NCI-H460 (cell line): ENCODE measurements at regions not wholly inside any gene's neighbourhood (a gene's known extent, or its start where the extent isn't known, plus 50 kb on each side); places are given as distances from the start of the nearest gene placed in this dataset.
"Not testable (repeated sequence)": the region's sequence is repeated elsewhere in the genome, so short reads cannot be mapped to it uniquely, and the experiment has no call there.

Experiments
- DNase-seq: peaks from one replicate; pipeline ENCODE4 v3.0.0-alpha.2; 2016; ENCODE audit warnings: low read depth; ENCODE audit errors: extremely low read depth

DNA sequence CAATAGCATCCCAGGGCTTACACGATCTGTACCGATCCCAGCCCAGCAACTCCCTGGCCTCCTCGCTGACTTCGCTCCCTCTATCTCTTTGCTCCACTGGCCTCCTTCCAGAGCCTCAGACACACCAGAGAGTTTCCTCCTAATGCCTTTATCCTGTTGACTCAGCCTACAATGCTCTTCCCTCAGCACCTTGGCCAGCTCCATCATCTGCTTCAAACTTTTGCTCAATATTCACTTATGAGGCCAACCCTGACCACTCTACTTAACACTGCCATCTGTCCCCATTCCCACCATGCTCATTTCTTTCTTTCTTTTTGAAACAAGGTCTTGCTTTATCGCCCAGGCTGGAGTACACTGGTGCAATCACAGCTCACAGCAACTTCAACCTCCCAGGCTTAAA lies 180.9 kb downstream of the CEP170 start:
- DNase-seq: not testable (repeated sequence)

DNA sequence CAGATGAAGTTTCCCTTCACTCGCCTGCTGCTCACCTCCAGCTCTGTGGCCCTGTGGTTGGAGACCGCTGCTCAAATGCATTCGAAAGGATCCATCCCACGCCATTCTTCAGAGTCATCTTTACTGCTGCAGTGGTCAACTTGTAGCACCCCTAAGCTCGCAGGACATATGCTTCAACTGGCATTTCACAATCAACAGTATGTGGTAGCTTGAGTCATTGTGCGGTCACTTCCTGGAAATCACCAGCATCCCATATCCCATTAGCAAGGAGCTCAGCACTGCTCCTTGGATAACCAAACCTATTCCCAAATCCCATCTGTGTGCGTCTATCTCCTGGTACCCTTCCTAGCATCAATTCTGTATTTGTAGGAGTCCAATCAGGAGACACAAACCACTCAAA lies 188.0 kb downstream of the CEP170 start:
- DNase-seq: not testable (repeated sequence)

DNA sequence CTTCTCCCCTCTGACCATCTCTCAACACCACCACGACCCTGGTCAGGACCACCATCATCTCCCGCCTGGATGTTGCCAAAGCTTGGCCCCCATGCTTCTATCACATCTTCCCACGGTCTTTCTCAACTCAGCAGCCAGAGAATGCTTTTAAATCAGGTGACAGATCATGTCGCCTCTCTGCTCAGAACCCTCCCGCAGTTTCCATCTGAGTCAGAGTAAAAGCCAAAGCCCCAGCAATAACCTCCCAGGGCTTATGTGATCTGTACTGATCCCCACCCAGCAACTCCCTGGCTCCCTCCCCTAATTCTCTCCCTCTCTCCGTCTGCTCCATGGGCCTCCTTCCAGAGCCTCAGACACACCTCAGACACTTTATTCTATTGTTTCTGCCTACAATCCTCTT lies 193.1 kb downstream of the CEP170 start:
- DNase-seq: not testable (repeated sequence)

DNA sequence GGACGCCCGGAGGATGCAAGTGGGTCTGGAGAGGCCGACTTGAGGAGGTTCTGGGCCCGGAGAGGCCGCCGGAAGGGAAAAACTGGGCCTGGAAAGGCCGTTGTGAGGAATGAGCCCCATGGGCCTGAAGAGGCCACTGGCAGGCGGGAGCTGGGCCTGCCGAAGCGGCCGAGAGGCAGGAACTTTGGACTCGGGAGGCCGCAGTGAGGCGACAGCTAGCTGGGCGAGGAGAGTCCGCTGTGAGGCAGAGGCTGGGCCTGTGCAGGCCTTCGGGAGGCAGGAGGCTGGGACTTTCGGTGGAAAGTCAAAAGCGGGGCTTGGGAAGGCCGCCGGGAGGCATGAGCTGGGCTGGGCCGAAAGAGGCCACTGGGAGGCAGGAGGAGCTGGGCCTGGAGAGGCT lies 199.6 kb downstream of the CEP170 start:
- DNase-seq: not testable (repeated sequence)

DNA sequence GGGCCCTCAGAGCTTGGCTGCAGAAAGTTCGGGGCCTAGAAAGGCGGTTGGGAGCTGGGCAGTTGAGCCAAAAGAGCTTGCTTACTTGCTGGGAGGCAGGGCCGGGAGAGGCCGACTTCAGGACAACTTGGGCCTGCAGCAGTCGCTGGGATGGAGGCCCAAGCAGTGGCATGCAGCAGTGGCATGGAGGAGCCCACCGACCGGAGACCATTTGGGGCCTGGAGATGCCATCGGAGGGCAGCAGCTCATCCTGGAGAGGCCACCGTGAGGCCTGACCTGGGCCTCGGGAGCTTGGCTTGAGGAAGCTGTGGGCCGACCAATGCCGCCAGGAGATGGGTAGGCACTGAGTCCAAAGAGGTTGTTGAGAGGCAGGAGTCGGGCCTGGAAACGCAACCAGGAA lies 200.0 kb downstream of the CEP170 start:
- not testable (repeated sequence) for DNase-seq

DNA sequence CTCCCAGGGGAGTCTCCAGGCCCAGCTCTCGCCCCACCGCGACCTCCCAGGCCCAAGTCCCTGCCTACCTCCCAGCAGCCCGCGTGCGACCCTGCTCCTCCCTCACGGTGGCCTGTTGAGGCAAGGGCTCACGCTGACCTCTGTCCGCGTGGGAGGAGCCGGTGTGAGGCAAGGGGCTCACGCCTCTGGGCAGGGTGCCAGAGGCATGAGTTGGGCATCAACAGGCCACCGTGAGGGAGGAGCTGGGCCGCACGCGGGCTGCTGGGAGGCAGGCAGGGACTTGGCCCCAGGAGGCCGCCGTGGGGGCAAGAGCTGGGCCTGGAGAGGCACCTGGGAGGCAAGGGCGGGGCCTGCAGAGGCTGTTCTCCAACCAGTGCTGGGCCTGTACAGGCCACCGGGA lies 200.4 kb downstream of the CEP170 start:
- not testable (repeated sequence) for DNase-seq

DNA sequence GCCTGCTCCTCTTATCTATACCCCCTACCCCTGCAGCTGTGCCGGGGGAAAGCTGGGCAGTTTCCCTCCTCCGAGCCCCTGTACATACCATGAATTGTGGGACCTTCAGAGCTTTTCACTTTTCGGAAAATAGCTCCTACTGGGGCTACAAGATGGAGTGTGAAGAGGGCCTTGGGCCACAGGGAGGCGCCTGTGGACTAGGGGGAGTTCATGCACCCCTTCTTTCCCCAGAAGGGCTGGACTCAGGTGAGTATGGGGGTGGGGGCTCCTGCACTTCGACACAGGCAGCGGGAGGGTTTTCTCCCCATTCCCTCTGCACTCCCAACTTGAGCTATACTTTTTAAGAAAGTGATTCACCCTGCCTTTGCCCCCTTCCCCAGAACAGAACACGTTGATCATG lies 202.0 kb downstream of the CEP170 start:
- DNase-seq: not testable (repeated sequence)

DNA sequence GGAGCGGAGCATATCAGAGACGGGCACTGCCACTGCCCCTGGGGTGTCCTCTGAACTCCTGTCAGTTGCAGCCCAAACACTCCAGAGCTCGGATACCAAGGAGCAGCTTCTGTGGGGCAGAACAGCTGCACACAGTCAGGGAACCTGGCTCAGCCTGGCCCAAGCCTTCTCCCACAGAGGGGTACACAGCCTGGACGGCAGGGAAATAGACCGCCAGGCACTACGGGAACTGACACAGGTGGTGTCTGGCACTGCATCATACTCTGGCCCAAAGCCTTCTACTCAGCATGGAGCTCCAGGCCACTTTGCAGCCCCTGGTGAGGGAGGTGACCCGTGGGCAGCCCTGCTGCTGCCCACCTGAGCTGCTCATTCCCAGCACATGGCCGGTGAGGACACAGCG lies 204.5 kb downstream of the CEP170 start:
- not testable (repeated sequence) for DNase-seq

DNA sequence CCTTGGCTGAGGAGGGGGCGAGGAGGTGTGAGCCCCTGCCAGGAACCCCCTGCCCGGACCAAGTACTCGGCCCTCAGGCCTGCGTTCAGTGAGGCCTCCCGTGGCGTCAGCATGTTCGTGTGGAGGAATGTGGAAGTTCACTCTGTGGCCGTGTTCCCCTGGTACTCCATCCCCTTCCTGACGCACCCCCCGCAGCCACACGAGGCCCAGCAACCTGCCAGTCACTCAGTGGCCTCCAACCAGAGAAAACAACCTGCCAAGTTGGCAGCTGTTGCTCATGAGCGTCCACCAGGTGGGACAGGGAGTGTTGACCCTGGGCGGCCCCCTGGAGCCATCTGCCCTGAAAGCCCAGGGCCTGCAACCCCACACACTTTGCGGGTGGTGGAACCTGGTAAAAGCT lies 205.4 kb downstream of the CEP170 start:
- not testable (repeated sequence) for DNase-seq

DNA sequence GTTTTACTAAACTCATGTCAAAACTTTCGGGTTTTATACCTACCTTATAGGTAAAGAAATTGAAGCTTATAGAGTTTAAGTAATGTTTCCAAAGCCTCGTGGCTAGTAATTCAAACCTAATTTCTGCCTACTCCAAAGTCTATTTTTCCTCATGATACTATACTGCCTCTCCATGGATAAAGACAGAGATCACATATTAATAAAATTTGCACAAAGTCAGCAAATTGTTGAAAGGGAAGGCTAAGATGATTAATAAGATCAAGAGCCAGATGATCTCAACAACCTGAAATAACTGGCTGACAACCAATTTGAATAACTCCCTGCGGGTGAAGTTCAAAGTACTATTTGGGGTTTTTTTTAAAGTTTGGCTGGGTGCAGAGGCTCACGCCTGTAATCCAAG lies 233.7 kb downstream of the CEP170 start:
- not testable (repeated sequence) for DNase-seq

DNA sequence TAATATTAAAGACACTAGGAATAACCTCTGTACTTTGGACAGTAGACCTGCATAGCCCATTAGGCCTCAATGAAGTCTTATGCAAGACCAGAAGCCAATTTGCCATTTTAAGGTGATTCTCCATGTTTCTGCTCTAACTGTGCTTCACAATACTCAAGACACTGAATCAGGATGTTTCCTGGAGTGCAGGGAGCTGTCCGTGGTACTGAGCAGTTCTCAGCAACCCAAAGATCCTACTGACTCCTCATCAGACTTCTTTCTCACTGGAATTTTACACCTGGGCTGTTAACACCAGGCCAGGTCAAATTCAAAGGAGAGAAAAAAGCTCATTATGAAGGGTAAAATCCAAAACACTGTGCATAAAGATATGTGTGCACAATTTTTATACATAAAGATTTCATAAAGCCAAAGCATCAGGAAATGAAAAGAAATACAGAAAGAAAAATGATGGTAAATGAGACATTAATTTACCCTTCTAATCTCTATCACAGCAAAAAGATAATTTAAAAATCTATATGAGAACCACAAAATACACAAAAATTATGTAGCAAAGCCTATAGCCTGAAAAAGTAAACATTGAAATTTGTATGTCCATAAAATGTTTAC lies 235.9 kb downstream of the CEP170 start:
- not testable (repeated sequence) for DNase-seq

DNA sequence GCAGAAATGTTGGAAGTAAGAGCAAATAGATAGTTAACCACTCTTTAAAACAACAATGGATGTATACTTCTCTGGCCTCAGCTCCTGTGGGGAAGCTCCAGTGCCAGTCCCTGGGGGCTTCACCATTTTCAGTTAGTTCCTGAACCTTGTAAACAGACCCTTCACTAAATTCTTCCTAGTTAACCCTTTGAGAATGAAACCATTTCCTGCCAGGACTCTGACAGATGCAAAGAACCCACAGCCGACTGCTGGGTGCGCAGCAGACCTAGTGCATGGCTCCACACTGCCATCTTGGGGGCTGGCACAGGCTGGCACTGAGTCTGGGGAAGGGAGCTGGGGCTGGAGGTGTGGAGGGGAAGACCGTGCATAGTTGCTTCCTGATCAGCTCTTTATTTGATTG lies 244.4 kb downstream of the CEP170 start:
- DNase-seq: not testable (repeated sequence)

DNA sequence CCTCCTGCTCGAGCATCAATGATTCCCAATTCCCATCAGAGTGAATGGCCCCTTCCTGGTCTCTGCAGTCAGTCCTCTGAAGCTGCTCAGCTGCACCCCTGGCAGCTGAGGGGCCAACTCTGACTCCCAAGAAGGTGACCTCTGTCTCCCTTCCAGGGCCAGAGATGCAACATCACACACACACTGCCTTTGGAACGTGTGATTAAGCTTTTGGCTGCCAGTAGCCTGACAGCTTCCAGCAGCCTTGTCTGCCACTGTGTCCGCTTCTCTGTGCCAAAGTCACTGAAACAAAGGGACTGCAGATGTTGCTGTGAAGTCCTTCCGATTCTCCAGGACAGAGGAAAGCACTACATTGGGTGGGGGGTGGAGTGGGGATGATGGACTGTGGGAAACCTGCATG lies 254.1 kb downstream of the CEP170 start:
- DNase-seq: not testable (repeated sequence)

DNA sequence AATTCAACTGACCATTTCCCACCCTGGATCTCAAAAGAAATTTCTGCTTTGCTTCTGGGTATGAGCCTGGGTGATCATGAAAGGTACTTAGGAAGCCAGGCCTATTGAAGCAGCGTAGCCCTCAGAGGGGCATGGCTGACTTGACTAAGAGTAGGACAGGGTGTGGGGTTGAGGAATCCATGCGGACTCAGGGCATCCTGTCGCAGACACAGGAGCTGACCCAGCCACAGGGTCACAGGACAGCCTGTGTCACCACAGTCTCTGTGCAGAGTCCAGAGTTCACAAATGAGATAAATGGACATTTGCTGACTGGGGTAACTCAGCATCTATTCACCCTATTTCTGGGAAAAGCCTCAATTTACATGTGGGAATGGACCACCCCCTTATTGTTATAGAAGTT lies 262.3 kb downstream of the CEP170 start:
- not testable (repeated sequence) for DNase-seq

DNA sequence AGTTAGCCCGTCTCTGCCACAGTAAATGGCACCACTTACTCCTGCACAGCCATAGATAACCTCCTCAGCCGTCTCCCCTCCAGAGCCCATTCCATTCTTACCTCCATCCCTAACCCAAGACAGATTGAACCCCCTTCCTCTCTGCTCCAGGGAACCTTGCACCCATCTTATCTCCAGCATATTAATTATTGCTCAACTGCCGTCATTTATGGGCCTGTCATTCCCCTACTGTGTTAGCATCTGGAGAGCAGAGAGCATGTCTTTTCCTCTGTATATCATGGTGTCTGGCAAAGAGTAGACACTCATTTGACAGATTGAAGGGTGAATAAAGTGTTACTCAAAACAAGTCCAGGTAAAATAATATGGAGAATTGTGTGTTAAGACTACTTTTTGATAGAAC lies 270.0 kb downstream of the CEP170 start:
- not testable (repeated sequence) for DNase-seq

DNA sequence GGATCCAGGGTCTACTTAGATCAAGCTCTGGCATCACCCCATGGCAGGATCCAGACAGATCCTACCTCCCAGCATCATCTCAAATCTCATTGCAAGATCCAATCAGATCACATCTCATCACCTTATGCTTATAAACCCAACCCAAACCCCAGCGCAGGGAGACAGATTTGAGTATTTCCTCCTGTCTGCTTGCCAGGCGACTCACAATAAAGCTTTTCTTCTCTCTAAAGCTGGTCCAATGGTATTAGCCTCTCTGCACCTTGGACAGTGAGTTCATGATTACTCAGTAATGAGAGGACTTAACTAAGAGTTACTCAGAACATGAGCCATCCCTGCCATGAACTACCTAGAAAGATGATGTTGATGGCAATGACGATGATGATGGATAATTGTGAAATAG lies 281.7 kb downstream of the CEP170 start:
- DNase-seq: not testable (repeated sequence)

DNA sequence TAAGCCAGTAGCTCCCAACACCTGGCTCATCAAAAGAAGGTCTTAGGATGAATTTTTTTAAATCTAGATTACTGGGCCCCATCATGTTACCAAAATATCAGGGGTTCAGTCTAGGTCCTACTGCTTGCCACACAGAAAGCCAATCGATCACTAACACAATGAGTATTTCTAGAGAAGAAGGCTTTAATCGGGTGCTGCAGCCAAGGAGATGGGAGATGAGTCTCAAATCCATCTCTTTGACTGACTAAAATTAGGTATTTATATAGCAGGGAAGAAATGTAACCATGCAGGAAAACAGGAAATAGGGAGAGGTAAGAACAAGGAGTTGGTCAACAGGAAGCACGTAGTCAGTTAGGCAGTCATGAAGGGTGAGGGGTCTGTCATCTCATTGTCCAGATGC lies 288.2 kb downstream of the CEP170 start:
- no peak for DNase-seq

DNA sequence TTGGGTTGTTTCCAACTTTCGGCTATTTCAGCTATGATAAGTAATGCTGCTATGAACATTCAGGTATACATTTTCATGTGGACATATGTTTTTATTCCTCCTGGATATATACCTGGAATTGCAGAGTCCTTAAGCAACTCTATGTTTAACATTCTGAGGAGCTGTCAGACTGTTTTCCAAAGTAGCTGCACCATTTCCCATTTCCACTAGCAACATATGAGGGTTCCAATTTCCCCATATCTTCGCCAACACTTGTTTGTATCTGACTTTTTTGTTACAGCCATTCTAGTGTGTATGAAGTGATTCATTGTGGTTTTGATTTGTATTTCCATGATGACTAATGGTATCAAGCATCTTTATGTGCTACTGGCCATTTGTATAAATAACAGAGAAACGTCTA lies 295.7 kb downstream of the CEP170 start:
- DNase-seq: not testable (repeated sequence)

DNA sequence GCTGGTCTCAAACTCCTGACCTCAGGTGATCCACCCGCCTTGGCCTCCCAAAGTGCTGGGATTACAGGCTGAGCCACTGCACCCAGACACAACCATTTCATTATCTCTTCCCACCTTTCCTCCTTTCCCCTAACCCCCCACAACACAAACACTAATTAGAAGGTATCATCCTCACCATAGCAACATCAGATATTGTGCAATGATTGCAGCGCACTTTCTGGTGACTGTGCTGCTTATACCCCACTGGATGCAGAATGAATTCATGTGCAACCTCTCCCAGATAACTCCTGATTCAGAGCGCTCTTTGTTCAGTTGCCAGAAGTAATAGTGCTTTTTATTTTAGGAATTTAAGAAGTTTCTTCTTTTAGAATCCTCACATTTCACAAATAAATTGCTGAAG lies 300.1 kb downstream of the CEP170 start:
- not testable (repeated sequence) for DNase-seq

DNA sequence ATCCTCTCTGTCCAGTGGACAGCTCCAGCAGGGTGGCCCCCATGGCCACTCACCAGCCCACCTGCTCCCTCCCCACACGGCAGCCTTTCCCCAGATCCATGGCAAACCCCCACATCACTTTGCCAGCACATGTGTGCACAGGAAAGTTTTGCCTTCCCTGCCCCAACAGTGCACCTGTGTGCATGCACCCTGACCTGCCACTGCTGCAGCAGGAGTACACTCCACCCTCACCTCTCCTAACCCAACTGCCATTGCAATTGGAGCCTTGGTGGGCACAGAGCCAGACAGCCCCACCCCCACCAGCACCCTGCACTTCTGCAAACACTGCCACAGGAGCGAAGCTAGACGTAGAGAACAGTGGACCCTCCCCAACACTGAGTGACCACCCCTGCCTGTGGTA lies 308.9 kb downstream of the CEP170 start:
- DNase-seq: no peak

DNA sequence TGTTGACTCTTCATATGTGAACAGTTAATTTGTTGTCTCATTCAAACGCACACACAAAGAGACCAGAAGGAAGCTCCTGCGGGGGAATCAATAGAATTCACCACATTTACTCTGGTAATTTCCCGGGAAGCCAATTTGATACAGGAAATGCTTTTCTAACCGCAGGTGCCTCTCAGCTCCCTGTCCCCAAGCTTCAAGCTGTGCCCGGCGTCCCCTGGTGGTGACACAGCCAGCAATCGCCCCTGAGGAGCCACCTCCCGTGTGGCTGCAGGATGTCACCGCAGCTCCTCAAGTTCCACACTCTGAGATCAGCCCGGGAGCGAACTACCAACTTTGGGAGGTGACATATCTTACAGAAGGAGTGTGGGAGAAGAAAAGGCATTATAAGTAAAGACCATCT lies 318.4 kb downstream of the CEP170 start:
- not testable (repeated sequence) for DNase-seq

DNA sequence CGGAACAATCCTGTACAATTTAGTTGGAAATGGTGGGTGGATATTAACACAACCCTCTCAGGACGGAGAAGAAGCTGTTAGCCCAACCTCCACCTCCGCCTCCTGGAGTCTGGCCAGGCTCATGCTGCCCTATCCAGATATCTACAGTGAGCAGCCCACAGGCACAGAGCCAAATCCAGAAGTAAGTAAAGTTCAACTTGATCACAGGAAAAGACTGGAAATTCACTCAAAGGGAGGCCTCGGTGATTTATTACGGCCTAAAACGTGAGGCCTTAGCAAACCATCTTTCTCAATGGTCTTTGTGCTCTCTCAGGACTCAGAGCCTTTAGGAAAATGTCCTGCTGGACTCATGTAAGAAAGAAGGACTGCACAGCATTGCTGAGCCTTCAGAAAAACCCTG lies 330.4 kb downstream of the CEP170 start:
- not testable (repeated sequence) for DNase-seq

DNA sequence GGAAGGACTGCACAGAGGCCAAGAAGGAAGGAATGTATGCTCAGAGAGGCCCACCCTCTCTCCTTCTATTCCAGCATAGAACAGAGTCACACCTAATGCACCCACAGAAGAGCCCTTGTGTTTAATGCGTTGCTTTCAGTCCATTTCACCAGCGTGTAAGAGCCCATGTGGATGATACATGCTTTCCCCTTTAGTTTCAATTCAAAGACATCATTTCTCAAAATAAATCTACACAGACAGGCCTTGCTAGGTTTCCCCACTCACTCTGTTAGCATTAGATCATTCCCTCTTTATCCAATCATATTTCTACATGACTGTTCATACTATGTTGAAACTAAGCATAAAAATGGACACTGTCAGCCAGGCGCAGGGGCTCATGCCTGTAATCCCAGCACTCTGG lies 331.5 kb downstream of the CEP170 start:
- not testable (repeated sequence) for DNase-seq
